Calu3 (cell line): ENCODE measurements at regions not wholly inside any gene's neighbourhood (a gene's known extent, or its start where the extent isn't known, plus 50 kb on each side); places are given as distances from the start of the nearest gene placed in this dataset.

Experiments
- BruUV-seq: library from RNA; stranded (reverse); fragments of 400-500 nt; replicated peaks from 2 replicates; lab custom pipeline; 2021; lab: Mats Ljungman, UMichigan
- CTCF ChIA-PET: fragments of 300-600 bp; sonication (Branson Sonifier 250); formaldehyde crosslinking; loops from one replicate; lab custom pipeline; 2022; ENCODE audit warnings: antibody characterized with exemption; lab: Charles Lee
- DNase-seq: peaks from one replicate; pipeline ENCODE4 v3.0.0; 2022
- H3K27ac Mint-ChIP-seq: one replicate; pipeline ENCODE4 v1.8.0; 2022; ENCODE audit warnings: mixed read lengths; ENCODE audit not compliant: unreplicated experiment
- H3K27me3 Mint-ChIP-seq: one replicate; pipeline ENCODE4 v1.8.0; 2022; ENCODE audit warnings: mixed read lengths; ENCODE audit not compliant: unreplicated experiment
- H3K36me3 Mint-ChIP-seq: one replicate; pipeline ENCODE4 v1.8.0; 2022; ENCODE audit warnings: mild to moderate bottlenecking, moderate library complexity, mixed read lengths; ENCODE audit not compliant: insufficient read depth, unreplicated experiment
- H3K4me1 Mint-ChIP-seq: one replicate; pipeline ENCODE4 v1.8.0; 2022; ENCODE audit warnings: mild to moderate bottlenecking, low read depth, mixed read lengths; ENCODE audit not compliant: unreplicated experiment
- H3K4me3 Mint-ChIP-seq: one replicate; pipeline ENCODE4 v1.8.0; 2022; ENCODE audit warnings: mild to moderate bottlenecking, low read depth, moderate library complexity, mixed read lengths; ENCODE audit not compliant: unreplicated experiment
- H3K9me3 Mint-ChIP-seq: one replicate; pipeline ENCODE4 v1.8.0; 2022; ENCODE audit warnings: low read depth, mixed read lengths; ENCODE audit not compliant: unreplicated experiment
- intact Hi-C: fragments of 100-400 bp; cut with micrococcal nuclease; formaldehyde crosslinking; loops from one replicate; pipeline ENCODE4 v1.10.0; 2022; ENCODE audit not compliant: unreplicated experiment
- TF ChIP-seq, protein P1 (sequence below): fragments of 200-600 bp; IDR thresholded peaks from one replicate; pipeline ENCODE4 v1.8.0; 2022; ENCODE audit warnings: antibody characterized with exemption; ENCODE audit not compliant: unreplicated experiment

- Mint-ChIP-seq H3K4me3 (no peak overlapping the region), H3K27me3 (no peaks in the 10 kb centered on the region), H3K4me1 (no peaks in the 10 kb centered on the region), H3K27ac (no peak overlapping the region), H3K36me3 (no peaks in the 10 kb centered on the region), H3K9me3 (peaks cover 10% of the 10 kb centered on the region)
- CTCF ChIA-PET, result no interaction called here
- DNase-seq, result no peak
- no TSS peak for BruUV-seq
- TF ChIP-seq, protein P1, sequence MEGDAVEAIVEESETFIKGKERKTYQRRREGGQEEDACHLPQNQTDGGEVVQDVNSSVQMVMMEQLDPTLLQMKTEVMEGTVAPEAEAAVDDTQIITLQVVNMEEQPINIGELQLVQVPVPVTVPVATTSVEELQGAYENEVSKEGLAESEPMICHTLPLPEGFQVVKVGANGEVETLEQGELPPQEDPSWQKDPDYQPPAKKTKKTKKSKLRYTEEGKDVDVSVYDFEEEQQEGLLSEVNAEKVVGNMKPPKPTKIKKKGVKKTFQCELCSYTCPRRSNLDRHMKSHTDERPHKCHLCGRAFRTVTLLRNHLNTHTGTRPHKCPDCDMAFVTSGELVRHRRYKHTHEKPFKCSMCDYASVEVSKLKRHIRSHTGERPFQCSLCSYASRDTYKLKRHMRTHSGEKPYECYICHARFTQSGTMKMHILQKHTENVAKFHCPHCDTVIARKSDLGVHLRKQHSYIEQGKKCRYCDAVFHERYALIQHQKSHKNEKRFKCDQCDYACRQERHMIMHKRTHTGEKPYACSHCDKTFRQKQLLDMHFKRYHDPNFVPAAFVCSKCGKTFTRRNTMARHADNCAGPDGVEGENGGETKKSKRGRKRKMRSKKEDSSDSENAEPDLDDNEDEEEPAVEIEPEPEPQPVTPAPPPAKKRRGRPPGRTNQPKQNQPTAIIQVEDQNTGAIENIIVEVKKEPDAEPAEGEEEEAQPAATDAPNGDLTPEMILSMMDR, result no peak
- intact Hi-C loops, result no loop called here
Observed at GRCh38 chr22:47784991-47785390, 1022.5 kb downstream of the TBC1D22A start.

- no peak overlapping the region for H3K4me3 Mint-ChIP-seq
- intact Hi-C loops, result no loop called here
- H3K27ac Mint-ChIP-seq, result no peak overlapping the region
- no peaks in the 10 kb centered on the region for H3K36me3 Mint-ChIP-seq
- CTCF ChIA-PET, result no interaction called here
- peaks cover 8% of the 10 kb centered on the region for H3K9me3 Mint-ChIP-seq
- H3K4me1 Mint-ChIP-seq, result no peaks in the 10 kb centered on the region
- H3K27me3 Mint-ChIP-seq, result no peaks in the 10 kb centered on the region
- BruUV-seq, result no TSS peak
- no peak for DNase-seq
- TF ChIP-seq, protein P1, result no peak
Observed at GRCh38 chr22:47784367-47784983, 1022.0 kb downstream of the TBC1D22A start.

GRCh38 chr22:47783433-47784366 lies 1021.2 kb downstream of the TBC1D22A start:
- TF ChIP-seq, protein P1, result no peak
- CTCF ChIA-PET, result no interaction called here
- intact Hi-C loops, result no loop called here
- Mint-ChIP-seq H3K27me3 (no peaks in the 10 kb centered on the region), H3K4me3 (no peak overlapping the region), H3K9me3 (peaks cover 5% of the 10 kb centered on the region), H3K27ac (no peak overlapping the region), H3K36me3 (no peaks in the 10 kb centered on the region), H3K4me1 (no peaks in the 10 kb centered on the region)
- no TSS peak for BruUV-seq
- no peak for DNase-seq

GRCh38 chr22:47782328-47783075 lies 1020.1 kb downstream of the TBC1D22A start:
- no peaks in the 10 kb centered on the region for H3K27me3 Mint-ChIP-seq
- H3K9me3 Mint-ChIP-seq, result peaks cover 3% of the 10 kb centered on the region
- H3K4me1 Mint-ChIP-seq, result no peaks in the 10 kb centered on the region
- H3K4me3 Mint-ChIP-seq, result no peak overlapping the region
- no TSS peak for BruUV-seq
- DNase-seq, result no peak
- TF ChIP-seq, protein P1, result no peak
- CTCF ChIA-PET, result no interaction called here
- no peaks in the 10 kb centered on the region for H3K36me3 Mint-ChIP-seq
- intact Hi-C loops, result no loop called here
- H3K27ac Mint-ChIP-seq, result no peak overlapping the region
